SU-DHL-6 (cell line): ENCODE measurements at regions not wholly inside any gene's neighbourhood (a gene's known extent, or its start where the extent isn't known, plus 50 kb on each side); places are given as distances from the start of the nearest gene placed in this dataset.

Experiments
- H2AFZ ChIP-seq: fragments of 200-600 bp; sonication (generic); 2 replicates; pipeline ENCODE4 v1.6.1; 2014; ENCODE audit warnings: low read depth, mild to moderate bottlenecking, moderate library complexity, mixed read lengths, antibody characterized with exemption, low read length; ENCODE audit not compliant: severe bottlenecking
- H3F3A ChIP-seq: fragments of 200-600 bp; shearing (Covaris generic); 2 replicates; pipeline ENCODE4 v1.6.0; 2016; ENCODE audit warnings: antibody characterized with exemption, mild to moderate bottlenecking; ENCODE audit not compliant: insufficient read depth
- H3K27ac ChIP-seq: fragments of 200-600 bp; sonication (generic); 2 replicates; pipeline ENCODE4 v1.5.1; 2016; ENCODE audit warnings: low read depth, mild to moderate bottlenecking, low read length, moderate library complexity, mixed read lengths
- H3K27me3 ChIP-seq: fragments of 200-600 bp; sonication (generic), shearing (Covaris generic); 2 replicates; pipeline ENCODE4 v1.6.0; 2014; ENCODE audit warnings: mild to moderate bottlenecking, low read length
- H3K36me3 ChIP-seq: fragments of 200-600 bp; sonication (generic); 2 replicates; pipeline ENCODE4 v1.6.1; 2014; ENCODE audit warnings: mild to moderate bottlenecking, low read length, mixed read lengths
- H3K4me2 ChIP-seq: fragments of 300-600, 200-600 bp; shearing (Covaris generic), sonication (generic); 2 replicates; pipeline ENCODE4 v1.6.0; 2014; ENCODE audit warnings: low read length, low read depth, mild to moderate bottlenecking; ENCODE audit not compliant: poor library complexity, severe bottlenecking
- H3K4me3 ChIP-seq: fragments of 200-600 bp; sonication (generic); 2 replicates; pipeline ENCODE4 v1.5.1; 2014; ENCODE audit warnings: antibody characterized with exemption, low read length, mild to moderate bottlenecking, mixed read lengths; ENCODE audit not compliant: insufficient read depth, poor library complexity, severe bottlenecking
- H3K79me2 ChIP-seq: fragments of 200-600 bp; sonication (generic); 2 replicates; pipeline ENCODE4 v1.6.1; 2014; ENCODE audit warnings: mild to moderate bottlenecking, low read length, moderate library complexity; ENCODE audit not compliant: insufficient read depth
- H3K9ac ChIP-seq: fragments of 200-600 bp; sonication (generic); 2 replicates; pipeline ENCODE4 v1.7.0; 2014; ENCODE audit warnings: mild to moderate bottlenecking, low read length
- H3K9me2 ChIP-seq: fragments of 200-600 bp; sonication (generic); replicated peaks from 2 replicates; pipeline ENCODE4 v1.6.1; 2014; ENCODE audit warnings: low read length; ENCODE audit not compliant: insufficient read depth
- H3K9me3 ChIP-seq: fragments of 200-600 bp; sonication (generic); 2 replicates; pipeline ENCODE4 v1.6.1; 2014; ENCODE audit warnings: low read length, mixed read lengths; ENCODE audit not compliant: insufficient read depth
- H4K20me1 ChIP-seq: fragments of 200-600 bp; sonication (generic); 2 replicates; pipeline ENCODE4 v1.6.1; 2014; ENCODE audit warnings: low read depth, mild to moderate bottlenecking, antibody characterized with exemption, low read length, moderate library complexity, mixed read lengths
- EZH2phosphoT487 ChIP-seq: fragments of 200-600 bp; sonication (generic), shearing (Covaris generic); conservative IDR thresholded peaks from 2 replicates; pipeline ENCODE4 v1.6.1; 2018; ENCODE audit warnings: mild to moderate bottlenecking, antibody characterized with exemption, low read length, moderate library complexity, mixed read lengths
- TF ChIP-seq, protein P1 (sequence below): fragments of 200-600 bp; sonication (generic); IDR thresholded peaks from one replicate; pipeline ENCODE4 v1.5.1; 2017; ENCODE audit warnings: antibody characterized with exemption, mild to moderate bottlenecking, low read length, moderate library complexity; ENCODE audit not compliant: insufficient read depth, poor library complexity, severe bottlenecking

GRCh38 chr5:34551911-34552433 is 104.2 kb upstream of the RAI14 start:
- H2AFZ ChIP-seq = no peak overlapping the region
- no peak overlapping the region for H3K4me3 ChIP-seq
- no peak overlapping the region for H3K27ac ChIP-seq
- no peaks in the 10 kb centered on the region for H4K20me1 ChIP-seq
- no peaks in the 10 kb centered on the region for H3F3A ChIP-seq
- no peaks in the 10 kb centered on the region for H3K27me3 ChIP-seq
- no peaks in the 10 kb centered on the region for H3K36me3 ChIP-seq
- H3K9me2 ChIP-seq = no peaks in the 10 kb centered on the region
- no peak overlapping the region for H3K9ac ChIP-seq
- no peak overlapping the region for H3K4me2 ChIP-seq
- no peak for TF ChIP-seq EZH2phosphoT487
- TF ChIP-seq, protein P1, sequence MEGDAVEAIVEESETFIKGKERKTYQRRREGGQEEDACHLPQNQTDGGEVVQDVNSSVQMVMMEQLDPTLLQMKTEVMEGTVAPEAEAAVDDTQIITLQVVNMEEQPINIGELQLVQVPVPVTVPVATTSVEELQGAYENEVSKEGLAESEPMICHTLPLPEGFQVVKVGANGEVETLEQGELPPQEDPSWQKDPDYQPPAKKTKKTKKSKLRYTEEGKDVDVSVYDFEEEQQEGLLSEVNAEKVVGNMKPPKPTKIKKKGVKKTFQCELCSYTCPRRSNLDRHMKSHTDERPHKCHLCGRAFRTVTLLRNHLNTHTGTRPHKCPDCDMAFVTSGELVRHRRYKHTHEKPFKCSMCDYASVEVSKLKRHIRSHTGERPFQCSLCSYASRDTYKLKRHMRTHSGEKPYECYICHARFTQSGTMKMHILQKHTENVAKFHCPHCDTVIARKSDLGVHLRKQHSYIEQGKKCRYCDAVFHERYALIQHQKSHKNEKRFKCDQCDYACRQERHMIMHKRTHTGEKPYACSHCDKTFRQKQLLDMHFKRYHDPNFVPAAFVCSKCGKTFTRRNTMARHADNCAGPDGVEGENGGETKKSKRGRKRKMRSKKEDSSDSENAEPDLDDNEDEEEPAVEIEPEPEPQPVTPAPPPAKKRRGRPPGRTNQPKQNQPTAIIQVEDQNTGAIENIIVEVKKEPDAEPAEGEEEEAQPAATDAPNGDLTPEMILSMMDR = no peak
- H3K9me3 ChIP-seq = peaks cover 12% of the 10 kb centered on the region; the same call in 1 of the 2 replicates
- no peaks in the 10 kb centered on the region for H3K79me2 ChIP-seq

DNA sequence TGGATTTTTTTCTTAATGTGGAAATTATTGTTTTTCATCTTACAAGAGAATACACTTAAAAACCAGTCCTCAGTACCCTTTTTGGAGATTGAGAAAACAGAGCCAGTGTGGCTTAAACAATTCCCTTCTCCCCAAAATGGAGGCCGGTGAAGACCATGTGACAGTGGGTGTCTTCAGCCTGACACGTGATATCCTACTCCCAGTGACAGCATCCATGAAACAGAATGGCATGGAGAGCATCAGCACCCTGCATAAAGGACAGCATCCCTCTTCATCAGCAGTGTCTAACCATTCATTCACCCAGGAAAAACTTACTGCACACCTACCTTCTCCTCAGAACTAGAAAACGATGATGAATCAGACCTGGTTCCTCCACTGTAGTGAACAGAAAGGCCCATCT is 103.4 kb upstream of the RAI14 start:
- no peak for TF ChIP-seq EZH2phosphoT487
- TF ChIP-seq, protein P1 = no peak
- no peaks in the 10 kb centered on the region for H3F3A ChIP-seq
- no peaks in the 10 kb centered on the region for H3K9me2 ChIP-seq
- no peaks in the 10 kb centered on the region for H3K36me3 ChIP-seq
- H3K27ac ChIP-seq = no peak overlapping the region
- H3K4me2 ChIP-seq = no peak overlapping the region
- H4K20me1 ChIP-seq = no peaks in the 10 kb centered on the region
- no peak overlapping the region for H3K4me3 ChIP-seq
- peaks cover 5% of the 10 kb centered on the region; the same call in 1 of the 2 replicates for H3K9me3 ChIP-seq
- no peaks in the 10 kb centered on the region for H3K79me2 ChIP-seq
- no peak overlapping the region for H3K9ac ChIP-seq
- H2AFZ ChIP-seq = no peak overlapping the region
- H3K27me3 ChIP-seq = no peaks in the 10 kb centered on the region

DNA sequence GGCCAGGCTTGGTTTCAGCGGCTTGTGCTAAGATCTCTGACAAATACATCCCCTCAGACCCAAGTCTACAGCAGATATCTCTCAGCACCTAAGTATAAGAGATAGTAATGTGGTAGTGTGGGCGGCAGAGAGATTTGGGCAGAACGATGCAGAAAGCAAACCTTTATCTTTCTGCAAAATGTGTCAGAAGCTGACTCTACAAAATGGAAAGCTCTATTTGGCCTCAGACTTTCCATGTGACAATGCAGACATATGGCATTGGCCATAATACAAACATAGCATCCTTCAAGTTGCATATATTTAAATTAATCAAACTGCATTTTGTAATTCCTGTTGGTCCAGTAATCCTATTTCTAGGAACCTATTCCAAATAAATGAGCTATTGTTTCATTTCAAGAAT is 102.5 kb upstream of the RAI14 start:
- Histone ChIP-seq H3K27me3 (no peaks in the 10 kb centered on the region), H3K4me3 (no peak overlapping the region), H3K9ac (no peak overlapping the region), H3K36me3 (no peaks in the 10 kb centered on the region), H3K79me2 (no peaks in the 10 kb centered on the region), H3K9me3 (no peaks in the 10 kb centered on the region), H4K20me1 (no peaks in the 10 kb centered on the region), H3K9me2 (no peaks in the 10 kb centered on the region), H3F3A (no peaks in the 10 kb centered on the region), H3K27ac (no peak overlapping the region), H3K4me2 (no peak overlapping the region), H2AFZ (no peak overlapping the region)
- TF ChIP-seq, protein P1 = no peak
- no peak for TF ChIP-seq EZH2phosphoT487

DNA sequence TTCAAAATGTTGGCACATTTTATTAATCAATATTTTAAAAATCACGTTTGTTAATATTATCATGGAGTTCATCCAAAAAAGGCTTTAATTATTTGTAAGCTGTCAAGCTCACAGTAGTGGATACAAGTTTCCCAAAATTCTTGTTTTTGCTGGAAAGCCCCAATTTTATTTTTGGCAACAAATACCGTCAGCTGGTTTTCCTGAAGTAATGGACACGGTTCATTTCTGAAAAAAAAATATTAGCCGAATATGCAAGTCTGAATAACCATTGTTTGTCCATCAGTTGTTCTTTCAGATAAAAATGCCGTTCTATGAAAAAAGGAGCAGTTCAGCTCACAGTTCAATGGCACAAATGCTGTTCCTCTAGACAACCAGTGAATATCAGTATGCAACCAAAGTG is 101.5 kb upstream of the RAI14 start:
- Histone ChIP-seq H4K20me1 (no peaks in the 10 kb centered on the region), H3K27me3 (no peaks in the 10 kb centered on the region), H3K9me3 (no peaks in the 10 kb centered on the region), H2AFZ (no peak overlapping the region), H3K36me3 (no peaks in the 10 kb centered on the region), H3K4me2 (no peak overlapping the region), H3F3A (no peaks in the 10 kb centered on the region), H3K4me3 (no peak overlapping the region), H3K9ac (no peak overlapping the region), H3K27ac (no peak overlapping the region), H3K9me2 (no peaks in the 10 kb centered on the region), H3K79me2 (no peaks in the 10 kb centered on the region)
- TF ChIP-seq, protein P1 = no peak
- TF ChIP-seq EZH2phosphoT487 = no peak
